Right lobe of liver (tissue), 4 donors: ENCODE measurements at regions not wholly inside any gene's neighbourhood (a gene's known extent, or its start where the extent isn't known, plus 50 kb on each side); places are given as distances from the start of the nearest gene placed in this dataset.

ENCODE experiments used
- POLR2A ChIP-seq: fragments of 450-650 bp; IDR thresholded peaks from one replicate; pipeline ENCODE4 v1.6.1; 2017; ENCODE audit warnings: antibody characterized with exemption, mild to moderate bottlenecking
- TF ChIP-seq, protein P1 (sequence below), 4 donors: fragments of 200-600 bp in 3 of 4; fragments of 450-650 bp in 1 of 4; IDR thresholded peaks; one replicate each; pipeline versions ENCODE4 v1.5.1 to v1.8.0; 2016 to 2022; ENCODE audit warnings: antibody characterized with exemption in 4 of 4, mild to moderate bottlenecking in 2 of 4
- donor health status: DM: no; HTN: no; CAD: no.
- donor health status: DM: no; HTN: no; CAD: no.
- donor health status: DM: no; HTN: yes; CAD: no.

DNA sequence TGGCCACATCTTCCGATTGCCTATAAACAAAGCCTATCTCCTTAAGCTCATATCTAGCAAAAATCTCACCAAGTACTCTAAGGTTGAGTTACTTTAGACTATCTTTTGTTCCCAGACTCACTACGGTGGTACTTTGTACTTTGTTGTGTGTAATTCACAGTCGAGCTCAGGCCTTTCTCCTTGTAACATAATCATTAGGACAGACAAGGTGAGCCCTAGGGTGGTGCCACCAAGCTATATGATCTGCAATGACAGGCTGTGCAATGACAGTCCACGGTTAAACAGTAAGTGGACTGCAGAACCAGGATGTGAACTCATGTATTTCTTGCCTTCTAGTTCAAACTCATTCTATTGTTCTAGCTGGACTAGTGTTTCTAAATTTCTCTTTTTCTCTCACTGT lies 132.2 kb downstream of the UBE2U start:
- TF ChIP-seq, protein P1, sequence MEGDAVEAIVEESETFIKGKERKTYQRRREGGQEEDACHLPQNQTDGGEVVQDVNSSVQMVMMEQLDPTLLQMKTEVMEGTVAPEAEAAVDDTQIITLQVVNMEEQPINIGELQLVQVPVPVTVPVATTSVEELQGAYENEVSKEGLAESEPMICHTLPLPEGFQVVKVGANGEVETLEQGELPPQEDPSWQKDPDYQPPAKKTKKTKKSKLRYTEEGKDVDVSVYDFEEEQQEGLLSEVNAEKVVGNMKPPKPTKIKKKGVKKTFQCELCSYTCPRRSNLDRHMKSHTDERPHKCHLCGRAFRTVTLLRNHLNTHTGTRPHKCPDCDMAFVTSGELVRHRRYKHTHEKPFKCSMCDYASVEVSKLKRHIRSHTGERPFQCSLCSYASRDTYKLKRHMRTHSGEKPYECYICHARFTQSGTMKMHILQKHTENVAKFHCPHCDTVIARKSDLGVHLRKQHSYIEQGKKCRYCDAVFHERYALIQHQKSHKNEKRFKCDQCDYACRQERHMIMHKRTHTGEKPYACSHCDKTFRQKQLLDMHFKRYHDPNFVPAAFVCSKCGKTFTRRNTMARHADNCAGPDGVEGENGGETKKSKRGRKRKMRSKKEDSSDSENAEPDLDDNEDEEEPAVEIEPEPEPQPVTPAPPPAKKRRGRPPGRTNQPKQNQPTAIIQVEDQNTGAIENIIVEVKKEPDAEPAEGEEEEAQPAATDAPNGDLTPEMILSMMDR (IDR thresholded peaks at IDR 0.05) = no peak
- no peak for TF ChIP-seq POLR2A
